H1 (cell line): ENCODE measurements at regions not wholly inside any gene's neighbourhood (a gene's known extent, or its start where the extent isn't known, plus 50 kb on each side); places are given as distances from the start of the nearest gene placed in this dataset.

ENCODE experiments used
- CTCF ChIA-PET: fragments of 300-600 bp; sonication (Branson Sonifier 250); formaldehyde crosslinking; loops from one replicate; lab custom pipeline; 2021; ENCODE audit not compliant: partially characterized antibody; lab: Charles Lee
- POLR2A ChIA-PET: fragments of 300-600 bp; sonication (Branson Sonifier 250); formaldehyde crosslinking; loops from one replicate; lab custom pipeline; 2021; ENCODE audit warnings: inconsistent platforms; ENCODE audit not compliant: partially characterized antibody; lab: Charles Lee
- DNase-seq, 2 experiments: peaks; one replicate each; pipeline versions ENCODE4 v3.0.0 to v3.0.0-alpha.2; 2010 to 2022; ENCODE audit warnings: low spot score in 2 of 2, low read depth in 1 of 2, mixed read lengths in 1 of 2
- FAIRE-seq: peaks from 2 replicates; lab custom pipeline; 2011; peaks lifted over from hg19 to GRCh38; lab: Jason Lieb, UNC
- H2AFZ ChIP-seq: 2 replicates; pipeline ENCODE4 v1.8.1; 2012; ENCODE audit warnings: low read length, inconsistent platforms
- H2AK5ac ChIP-seq: 2 replicates; pipeline ENCODE4 v1.6.1; 2013; ENCODE audit warnings: low read depth, low read length
- H2BK120ac ChIP-seq: replicated peaks from 2 replicates; pipeline ENCODE3; 2013; ENCODE audit warnings: low read depth, low read length, inconsistent platforms
- H2BK12ac ChIP-seq: 2 replicates; pipeline ENCODE4 v1.6.1; 2013; ENCODE audit warnings: low read depth, low read length
- H2BK15ac ChIP-seq: 2 replicates; pipeline ENCODE4 v1.6.1; 2013; ENCODE audit warnings: low read length
- H2BK20ac ChIP-seq: 2 replicates; pipeline ENCODE4 v1.6.1; 2013; ENCODE audit warnings: low read length
- H2BK5ac ChIP-seq: 2 replicates; pipeline ENCODE4 v1.6.1; 2013; ENCODE audit warnings: low read depth, low read length
- H3K14ac ChIP-seq: 2 replicates; pipeline ENCODE4 v1.6.1; 2013; ENCODE audit warnings: inconsistent platforms; ENCODE audit not compliant: insufficient read length
- H3K18ac ChIP-seq: 2 replicates; pipeline ENCODE4 v1.6.1; 2013; ENCODE audit warnings: low read length; ENCODE audit errors: extremely low read depth
- H3K23ac ChIP-seq: 2 replicates; pipeline ENCODE4 v1.6.1; 2013; ENCODE audit warnings: inconsistent platforms; ENCODE audit not compliant: insufficient read length
- H3K23me2 ChIP-seq: 2 replicates; pipeline ENCODE4 v1.6.1; 2013; ENCODE audit warnings: low read depth, low read length
- H3K27ac ChIP-seq: 2 replicates; pipeline ENCODE4 v1.6.1; 2011; ENCODE audit warnings: low read depth, low read length, inconsistent platforms
- H3K27me3 ChIP-seq, 4 experiments: replicated peaks in 1 of 4; 1 replicate in 1 of 4; 2 replicates in 3 of 4; pipeline versions ENCODE4 v1.6.1 to v1.8.1; 2011 to 2013; ENCODE audit warnings: low read length in 3 of 4, mild to moderate bottlenecking in 3 of 4, inconsistent platforms in 2 of 4, mixed read lengths in 2 of 4, moderate library complexity in 1 of 4; ENCODE audit not compliant: control insufficient read depth in 3 of 4, insufficient read depth in 3 of 4; ENCODE audit errors: extremely low read depth in 1 of 4
- H3K36me3 ChIP-seq, 4 experiments: 2 replicates each; pipeline versions ENCODE4 v1.6.1 to v1.8.1; 2011 to 2013; ENCODE audit warnings: mild to moderate bottlenecking in 4 of 4, low read length in 3 of 4, moderate library complexity in 2 of 4, control low read depth in 1 of 4, inconsistent platforms in 1 of 4; ENCODE audit not compliant: insufficient read depth in 4 of 4, control insufficient read depth in 2 of 4
- H3K4ac ChIP-seq: replicated peaks from 2 replicates; pipeline ENCODE3; 2013; ENCODE audit warnings: low read length, low read depth, mixed read lengths, inconsistent platforms; ENCODE audit not compliant: insufficient read length
- H3K4me1 ChIP-seq, 4 experiments: replicated peaks in 1 of 4; 1 replicate in 1 of 4; 2 replicates in 3 of 4; pipeline versions ENCODE4 v1.6.1 to v1.8.1; 2011 to 2013; ENCODE audit warnings: low read length in 3 of 4, inconsistent platforms in 2 of 4, mixed read lengths in 1 of 4; ENCODE audit not compliant: insufficient read depth in 4 of 4, control insufficient read depth in 3 of 4
- H3K4me2 ChIP-seq, 2 experiments: 2 replicates each; pipeline versions ENCODE4 v1.6.1 to v1.8.1; 2011 to 2013; ENCODE audit warnings: low read depth in 2 of 2, low read length in 2 of 2, control low read depth in 1 of 2, inconsistent platforms in 1 of 2, mild to moderate bottlenecking in 1 of 2; ENCODE audit not compliant: insufficient read depth in 1 of 2
- H3K4me3 ChIP-seq, 4 experiments: fragments of 200-600, 300-600 bp in 1 of 4; sonication (generic), shearing (Covaris generic), sonication (Bioruptor Twin) in 1 of 4; 2 replicates each; pipeline versions ENCODE4 v1.5.1 to v1.8.1; 2011 to 2016; ENCODE audit warnings: low read length in 4 of 4, low read depth in 3 of 4, control low read depth in 2 of 4, inconsistent platforms in 2 of 4, mild to moderate bottlenecking in 2 of 4, mixed read lengths in 1 of 4, moderate library complexity in 1 of 4; ENCODE audit not compliant: insufficient read depth in 2 of 4; ENCODE audit errors: extremely low read depth in 1 of 4
- H3K56ac ChIP-seq: replicated peaks from 2 replicates; pipeline ENCODE3; 2013; ENCODE audit warnings: low read depth, mild to moderate bottlenecking, mixed read lengths, low read length, inconsistent platforms; ENCODE audit not compliant: insufficient read length
- H3K79me1 ChIP-seq: 2 replicates; pipeline ENCODE4 v1.6.1; 2013; ENCODE audit warnings: low read depth, low read length, control low read depth
- H3K79me2 ChIP-seq, 2 experiments: 2 replicates each; pipeline versions ENCODE4 v1.6.1 to v1.8.1; 2012 to 2013; ENCODE audit warnings: low read length in 2 of 2, mild to moderate bottlenecking in 2 of 2, inconsistent platforms in 1 of 2; ENCODE audit not compliant: insufficient read depth in 2 of 2, control insufficient read depth in 1 of 2
- H3K9ac ChIP-seq, 4 experiments: replicated peaks in 1 of 4; 1 replicate in 1 of 4; 2 replicates in 3 of 4; pipeline versions ENCODE4 v1.6.1 to v1.8.1; 2011 to 2013; ENCODE audit warnings: low read depth in 3 of 4, low read length in 3 of 4, control low read depth in 2 of 4, mild to moderate bottlenecking in 2 of 4, moderate library complexity in 2 of 4, inconsistent platforms in 1 of 4; ENCODE audit errors: extremely low read depth in 1 of 4
- H3K9me3 ChIP-seq, 2 experiments: 2 replicates each; pipeline versions ENCODE4 v1.6.1 to v1.8.1; 2012 to 2013; ENCODE audit warnings: mild to moderate bottlenecking in 2 of 2, moderate library complexity in 2 of 2, control low read depth in 1 of 2, inconsistent platforms in 1 of 2, low read depth in 1 of 2, low read length in 1 of 2, mixed read lengths in 1 of 2; ENCODE audit not compliant: insufficient read depth in 2 of 2
- H4K20me1 ChIP-seq, 2 experiments: replicated peaks in 1 of 2; 2 replicates each; pipeline versions ENCODE3 to v1.8.1; 2011 to 2013; ENCODE audit warnings: inconsistent platforms in 2 of 2, low read length in 2 of 2, mild to moderate bottlenecking in 1 of 2; ENCODE audit not compliant: insufficient read depth in 2 of 2, control insufficient read depth in 1 of 2
- H4K5ac ChIP-seq: 2 replicates; pipeline ENCODE4 v1.6.1; 2013; ENCODE audit warnings: low read length, low read depth, mixed read lengths, inconsistent platforms; ENCODE audit not compliant: insufficient read length
- H4K8ac ChIP-seq: 2 replicates; pipeline ENCODE4 v1.8.0; 2013; ENCODE audit warnings: mild to moderate bottlenecking, moderate library complexity, low read length, inconsistent platforms; ENCODE audit not compliant: insufficient read depth; ENCODE audit errors: extremely low read depth
- H4K91ac ChIP-seq: replicated peaks from 2 replicates; pipeline ENCODE3; 2013; ENCODE audit warnings: low read length, mixed read lengths, inconsistent platforms; ENCODE audit not compliant: insufficient read length
- ASH2L ChIP-seq: fragments of 200-600, 300-600 bp; sonication (generic); IDR thresholded peaks from one replicate; pipeline ENCODE4 v1.7.1; 2017; ENCODE audit warnings: low read length
- BACH1 ChIP-seq: IDR thresholded peaks from 2 replicates; pipeline ENCODE4 v1.6.1; 2012; ENCODE audit warnings: low read length, improper control_type of control experiment
- BCL11A ChIP-seq, 2 experiments: IDR thresholded peaks; one replicate each; pipeline ENCODE4 v1.6.1; 2011; ENCODE audit warnings: low read depth in 2 of 2, low read length in 2 of 2, mild to moderate bottlenecking in 2 of 2
- BRCA1 ChIP-seq: IDR thresholded peaks from 2 replicates; pipeline ENCODE4 v1.6.1; 2012; ENCODE audit warnings: low read depth, low read length, improper control_type of control experiment
- CHD1 ChIP-seq: IDR thresholded peaks from 2 replicates; pipeline ENCODE4 v1.6.1; 2012; ENCODE audit warnings: low read depth, low read length, improper control_type of control experiment
- EZH2 ChIP-seq: fragments of 200-600 bp; sonication (generic); IDR thresholded peaks from 2 replicates; pipeline ENCODE4 v1.7.1; 2012; ENCODE audit warnings: low read depth, mild to moderate bottlenecking, moderate library complexity, low read length, inconsistent platforms; ENCODE audit not compliant: severe bottlenecking
- GABPA ChIP-seq: IDR thresholded peaks from 2 replicates; pipeline ENCODE4 v1.6.1; 2011; ENCODE audit warnings: mild to moderate bottlenecking, low read length, moderate library complexity, borderline replicate concordance; ENCODE audit not compliant: insufficient read depth
- KDM4A ChIP-seq: IDR thresholded peaks from one replicate; pipeline ENCODE4 v1.7.1; 2012; ENCODE audit warnings: low read depth, mild to moderate bottlenecking, moderate library complexity, low read length, inconsistent platforms; ENCODE audit not compliant: severe bottlenecking
- NANOG ChIP-seq: IDR thresholded peaks from 2 replicates; pipeline ENCODE4 v1.6.1; 2011; ENCODE audit warnings: low read length, low read depth, mild to moderate bottlenecking, inconsistent platforms; ENCODE audit not compliant: insufficient read depth, poor library complexity, severe bottlenecking
- PHF8 ChIP-seq: fragments of 200-600 bp; sonication (generic); conservative IDR thresholded peaks from 2 replicates; pipeline ENCODE4 v1.7.1; 2012; ENCODE audit warnings: low read depth, mild to moderate bottlenecking, inconsistent platforms, low read length, moderate library complexity
- SIN3A ChIP-seq, 2 experiments: IDR thresholded peaks in 1 of 2; conservative IDR thresholded peaks in 1 of 2; 2 replicates each; pipeline ENCODE4 v1.6.1; 2011 to 2012; ENCODE audit warnings: low read length in 2 of 2, improper control_type of control experiment in 1 of 2, low read depth in 1 of 2, mild to moderate bottlenecking in 1 of 2
- SP1 ChIP-seq: IDR thresholded peaks from 2 replicates; pipeline ENCODE4 v1.6.1; 2011; ENCODE audit warnings: low read depth, low read length
- SRF ChIP-seq: IDR thresholded peaks from 2 replicates; pipeline ENCODE4 v1.6.1; 2011; ENCODE audit warnings: mild to moderate bottlenecking, low read depth, low read length, moderate library complexity
- SUZ12 ChIP-seq: fragments of 200-600 bp; sonication (generic); IDR thresholded peaks from 2 replicates; pipeline ENCODE4 v1.6.1; 2012; ENCODE audit warnings: mild to moderate bottlenecking, inconsistent platforms, low read length, moderate library complexity, mixed read lengths
- TBP ChIP-seq: IDR thresholded peaks from 2 replicates; pipeline ENCODE4 v1.6.1; 2011; ENCODE audit warnings: low read depth, low read length, improper control_type of control experiment
- WGBS, 2 experiments: shearing (Covaris generic) in 1 of 2; methylation state at CpG; one replicate each; pipeline versions ENCODE4 v1.1.6 to v1.1.7; 2013 to 2015; ENCODE audit warnings: low lambda C conversion rate in 2 of 2, mixed read lengths in 2 of 2, inconsistent platforms in 1 of 2, low coverage in 1 of 2, missing lambda C conversion rate in 1 of 2; ENCODE audit not compliant: insufficient replicate concordance in 2 of 2, insufficient coverage in 1 of 2, insufficient read length in 1 of 2; ENCODE audit errors: extremely low coverage in 1 of 2, missing lambda C conversion rate in 1 of 2; 5-methylcytosine and 5-hydroxymethylcytosine counted together

DNA sequence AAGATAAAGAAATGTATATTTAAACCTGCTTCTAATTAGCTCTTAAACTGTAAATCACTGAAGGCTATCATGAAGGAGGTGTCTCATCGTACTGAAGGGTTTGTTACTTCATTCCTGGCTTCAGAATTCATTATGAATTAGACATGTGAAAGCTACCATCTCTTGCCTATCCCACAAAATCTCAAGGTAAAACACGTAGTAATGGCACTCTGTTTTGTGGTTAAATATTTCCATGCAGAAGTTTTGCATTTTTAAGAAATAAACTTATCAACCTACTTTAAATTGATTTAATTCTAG, 490.7 kb upstream of the NUDT12 start:
- Histone ChIP-seq H3K23me2 (no peaks in the 10 kb centered on the region), H2BK20ac (no peak overlapping the region), H3K36me3 (no peaks in the 10 kb centered on the region), H3K4me3 (no peak overlapping the region), H2BK120ac (no peak overlapping the region), H4K20me1 (no peaks in the 10 kb centered on the region), H3K27ac (no peak overlapping the region), H3K23ac (no peak overlapping the region), H4K5ac (no peak overlapping the region), H3K4me1 (no peaks in the 10 kb centered on the region), H3K56ac (no peak overlapping the region), H2BK15ac (no peak overlapping the region), H4K8ac (no peak overlapping the region), H3K79me1 (no peaks in the 10 kb centered on the region), H2BK12ac (no peak overlapping the region), H3K4me2 (no peak overlapping the region), H3K27me3 (no peaks in the 10 kb centered on the region), H2AK5ac (no peak overlapping the region), H3K14ac (no peak overlapping the region), H4K91ac (no peak overlapping the region), H3K79me2 (no peaks in the 10 kb centered on the region), H3K9ac (no peak overlapping the region), H3K18ac (no peak overlapping the region), H3K9me3 (no peaks in the 10 kb centered on the region), H3K4ac (no peak overlapping the region), H2BK5ac (no peak overlapping the region), H2AFZ (no peak overlapping the region)
- 62% methylated on average over 2 of the region's 2 CpGs; no CpG with 5 or more reads in 1 of the 2 experiments for WGBS, 2 experiments
- FAIRE-seq: no peak
- ChIA-PET POLR2A (no interaction called here), CTCF (no interaction called here)
- no peak for DNase-seq
- TF ChIP-seq KDM4A (no peak), CHD1 (no peak), BCL11A (IDR thresholded peaks at IDR 0.05; ENCODE audit: low read depth in 2 of 2, low read length in 2 of 2) (no peak), BRCA1 (no peak), SP1 (no peak), SRF (no peak), EZH2 (no peak), BACH1 (no peak), TBP (no peak), ASH2L (no peak), PHF8 (no peak), SUZ12 (no peak), GABPA (no peak), SIN3A (conservative IDR thresholded peaks at IDR 0.05 in 1 of 2, IDR thresholded peaks at IDR 0.05 in 1 of 2; ENCODE audit: low read depth in 1 of 2, low read length in 2 of 2) (no peak), NANOG (no peak)
